PC-3 (cell line): ENCODE measurements at regions not wholly inside any gene's neighbourhood (a gene's known extent, or its start where the extent isn't known, plus 50 kb on each side); places are given as distances from the start of the nearest gene placed in this dataset.

Experiments
- CTCF ChIP-seq: fragments of 300-600 bp; sonication (generic); conservative IDR thresholded peaks from 2 replicates; pipeline ENCODE4 v1.5.1; 2017; ENCODE audit warnings: antibody characterized with exemption, low read depth, mild to moderate bottlenecking, low read length
- EZH2phosphoT487 ChIP-seq: fragments of 300-600 bp; sonication (generic); IDR thresholded peaks from 2 replicates; pipeline ENCODE4 v1.6.1; 2018; ENCODE audit warnings: mild to moderate bottlenecking, antibody characterized with exemption, low read length, borderline replicate concordance

GRCh38 chrX:122566401-122566800, 617.7 kb upstream of the GRIA3 start:
- TF ChIP-seq CTCF (no peak), EZH2phosphoT487 (no peak)
